HG02571 (cell line): ENCODE measurements at regions not wholly inside any gene's neighbourhood (a gene's known extent, or its start where the extent isn't known, plus 50 kb on each side); places are given as distances from the start of the nearest gene placed in this dataset.

ENCODE experiments used
- ATAC-seq: cut with Tn5 transposase; IDR thresholded peaks from one replicate; pipeline ENCODE4 v1.9.1; 2021; ENCODE audit warnings: mild to moderate bottlenecking, moderate library complexity; ENCODE audit not compliant: unreplicated experiment

DNA sequence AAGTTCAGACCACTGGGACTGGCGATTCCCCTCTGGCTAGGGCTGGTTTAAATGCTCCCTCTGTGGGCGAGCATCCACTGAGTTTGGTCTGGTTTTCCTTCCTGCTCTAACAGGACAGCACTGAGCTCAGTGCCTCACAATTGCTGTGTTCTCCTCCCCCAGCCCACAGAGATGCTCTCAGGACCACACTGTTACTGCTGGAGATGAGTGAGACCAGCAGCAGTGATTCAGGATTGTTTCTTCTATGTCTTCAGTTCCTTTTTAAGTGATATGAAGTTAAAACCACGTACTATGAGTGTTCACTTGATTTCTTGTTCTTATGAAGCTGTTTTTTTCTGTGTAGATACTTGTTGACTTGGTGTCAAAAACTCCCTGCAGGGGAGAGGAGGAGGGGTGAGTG is 180.4 kb upstream of the COL8A1 start:
- no peak for ATAC-seq

DNA sequence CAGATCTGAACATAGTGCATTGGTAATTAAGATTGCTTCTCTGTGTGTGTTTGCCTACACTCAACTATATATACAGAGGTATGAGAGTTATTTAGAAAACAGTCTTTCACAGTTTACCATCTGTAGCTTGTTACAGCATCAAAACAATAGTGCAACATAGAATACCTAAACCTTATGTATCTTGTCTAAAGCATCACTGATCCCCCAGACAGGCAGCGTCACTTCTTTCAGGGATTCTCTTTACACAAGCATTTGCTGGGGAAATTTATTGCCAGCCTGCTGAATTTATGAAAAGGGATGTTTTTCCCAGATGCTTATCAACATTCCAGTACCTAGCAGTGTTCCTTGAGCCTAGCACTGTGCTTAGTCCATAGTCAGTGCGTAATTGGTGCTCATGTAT is 195.8 kb upstream of the COL8A1 start:
- no peak for ATAC-seq

DNA sequence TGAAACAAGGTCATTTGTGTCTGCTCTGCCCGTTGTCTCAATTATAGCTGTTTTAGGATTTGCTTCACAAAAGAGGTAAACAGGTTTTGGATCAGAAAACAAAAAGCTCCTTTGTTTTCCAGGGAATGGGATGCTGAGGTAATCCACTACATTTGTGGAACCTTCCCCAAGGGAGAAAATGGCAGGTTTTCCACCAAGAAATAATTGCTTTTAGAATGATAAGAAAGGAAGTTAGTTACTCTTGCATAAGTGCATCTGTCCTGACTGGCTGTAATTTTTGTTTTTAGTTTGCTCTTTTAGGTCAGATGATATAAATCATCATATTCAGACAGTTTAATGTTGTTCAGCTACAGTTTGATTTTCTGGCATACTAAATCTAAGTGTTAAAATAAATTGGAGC is 198.5 kb upstream of the COL8A1 start:
- no peak for ATAC-seq

DNA sequence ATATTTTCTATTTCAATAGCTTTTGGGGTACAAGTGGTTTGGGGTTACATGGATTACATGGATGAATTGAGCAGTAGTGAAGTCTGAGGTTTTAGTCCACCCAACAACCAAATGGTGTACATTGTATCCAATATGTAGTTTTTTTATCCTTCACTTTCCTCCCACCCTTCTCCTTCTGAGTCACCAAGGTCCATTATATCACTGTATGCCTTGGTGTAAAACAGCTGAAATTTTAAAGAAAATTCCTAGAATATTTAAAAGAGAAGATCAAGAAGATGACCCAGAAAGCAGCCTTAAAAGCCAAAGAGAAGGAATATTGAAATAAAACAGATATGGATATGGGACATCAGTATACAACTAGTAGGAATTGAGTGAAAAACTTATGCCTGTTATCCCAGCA is 204.2 kb upstream of the COL8A1 start:
- ATAC-seq = no peak

DNA sequence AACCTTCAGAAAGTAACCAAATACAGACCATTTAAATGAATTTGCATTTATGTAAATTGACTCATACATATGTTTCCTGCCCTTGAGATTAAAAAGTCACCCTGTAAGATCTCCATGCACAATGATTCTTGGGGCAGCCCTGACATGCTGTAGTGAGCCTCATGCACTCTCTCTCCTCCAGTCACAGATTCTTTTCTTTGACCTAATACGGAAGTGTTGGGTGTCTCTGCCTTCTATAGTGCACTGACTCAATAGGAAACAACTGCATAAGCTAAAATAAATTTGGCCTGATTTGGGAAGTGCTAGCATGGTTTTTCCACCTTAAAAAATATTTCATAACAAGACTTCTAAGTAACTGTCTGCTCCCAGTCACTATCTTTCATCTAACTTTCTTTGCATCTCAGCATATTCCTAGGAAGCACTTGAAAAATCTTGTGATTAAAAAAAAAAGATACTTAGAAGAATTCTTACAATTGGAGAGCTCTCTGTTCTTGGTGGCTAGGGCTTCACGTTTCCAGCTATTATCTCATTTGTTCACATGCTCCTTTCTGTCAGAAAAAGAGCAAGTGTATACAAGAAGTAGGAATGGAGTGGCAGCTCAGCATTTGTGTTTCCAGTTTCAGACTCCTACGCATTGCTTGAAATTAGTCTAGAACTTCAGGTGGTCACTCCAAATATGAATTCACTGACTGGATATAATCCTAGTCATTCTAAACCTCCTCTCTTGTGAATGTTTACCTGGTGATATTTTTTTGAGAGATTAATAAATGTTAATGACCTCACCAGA is 207.9 kb upstream of the COL8A1 start:
- ATAC-seq = peak; percentile 87

DNA sequence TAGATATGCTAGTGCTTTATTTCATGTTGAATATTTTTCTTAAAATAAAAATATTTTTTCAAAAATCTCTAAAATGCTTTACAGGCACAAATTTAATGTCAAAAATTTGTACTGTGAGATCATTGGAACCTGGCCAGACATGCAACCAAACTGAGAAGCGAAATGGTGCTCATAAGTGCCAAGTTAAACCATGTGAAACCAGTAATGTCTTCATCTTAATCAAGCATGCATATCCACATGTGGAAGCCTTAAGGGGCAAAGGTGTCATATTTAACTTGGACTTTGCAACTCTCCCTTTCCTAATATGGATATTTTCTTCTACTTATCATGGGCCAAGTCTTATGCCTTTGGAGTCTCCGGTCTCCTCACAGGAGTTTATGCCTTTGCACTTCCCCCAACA is 208.9 kb upstream of the COL8A1 start:
- no peak for ATAC-seq

DNA sequence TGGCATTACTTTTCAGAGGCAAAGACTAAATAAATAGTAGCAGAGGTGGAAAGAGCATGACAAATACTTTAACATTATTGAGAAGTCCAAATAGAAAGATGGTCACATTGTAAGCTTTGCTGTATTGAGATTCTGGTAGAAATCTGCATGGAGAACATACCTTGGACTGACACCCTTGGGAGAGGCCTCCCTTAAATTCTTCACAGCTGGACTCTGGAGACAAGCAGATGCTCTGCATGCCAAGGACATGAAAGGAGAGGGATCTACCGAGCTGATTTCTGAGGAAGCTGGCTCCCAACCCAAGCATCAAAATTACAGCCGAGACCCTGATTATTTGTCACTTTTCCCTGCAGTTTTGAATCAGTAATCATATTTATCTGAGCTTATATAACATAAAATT is 212.5 kb upstream of the COL8A1 start:
- ATAC-seq = no peak

DNA sequence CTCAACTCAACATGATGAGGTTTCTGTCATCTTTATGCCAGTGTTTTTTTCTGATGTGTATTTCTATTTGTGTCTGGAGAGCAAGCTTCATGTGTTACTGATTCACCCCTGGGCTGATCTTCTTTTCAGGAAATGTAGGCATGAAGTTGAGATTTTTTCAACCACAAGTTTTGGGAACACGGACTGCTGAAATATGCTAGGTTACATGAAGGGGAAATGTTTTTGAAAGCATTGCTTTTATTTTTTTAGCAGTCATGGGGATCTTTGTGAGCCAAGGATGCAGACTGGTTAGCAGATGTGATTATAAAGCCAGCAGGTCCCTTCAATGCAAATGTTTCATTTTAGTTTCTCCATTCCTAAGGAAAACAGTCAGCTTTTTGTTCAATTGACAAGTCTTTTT is 219.3 kb upstream of the COL8A1 start:
- peak; percentile 25 for ATAC-seq

DNA sequence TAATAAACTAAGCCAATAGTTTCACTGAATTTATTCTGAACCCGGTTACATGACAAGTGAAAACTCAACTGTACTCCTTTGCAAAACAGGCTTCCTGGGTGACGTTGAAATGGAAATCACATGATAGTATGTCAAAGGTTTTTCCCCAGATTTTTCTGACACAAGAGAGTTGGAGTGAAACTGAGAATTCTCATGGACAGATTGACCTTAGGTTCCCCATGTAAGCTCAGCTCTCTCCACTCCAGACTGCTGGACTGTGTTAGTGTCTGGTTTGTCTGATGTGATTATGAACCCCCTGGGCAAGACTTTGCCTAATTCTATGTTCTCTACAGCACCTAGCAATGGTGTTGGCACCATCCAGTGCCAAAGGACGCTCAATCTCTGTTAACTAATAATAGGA is 219.7 kb upstream of the COL8A1 start:
- peak; percentile 79 for ATAC-seq

DNA sequence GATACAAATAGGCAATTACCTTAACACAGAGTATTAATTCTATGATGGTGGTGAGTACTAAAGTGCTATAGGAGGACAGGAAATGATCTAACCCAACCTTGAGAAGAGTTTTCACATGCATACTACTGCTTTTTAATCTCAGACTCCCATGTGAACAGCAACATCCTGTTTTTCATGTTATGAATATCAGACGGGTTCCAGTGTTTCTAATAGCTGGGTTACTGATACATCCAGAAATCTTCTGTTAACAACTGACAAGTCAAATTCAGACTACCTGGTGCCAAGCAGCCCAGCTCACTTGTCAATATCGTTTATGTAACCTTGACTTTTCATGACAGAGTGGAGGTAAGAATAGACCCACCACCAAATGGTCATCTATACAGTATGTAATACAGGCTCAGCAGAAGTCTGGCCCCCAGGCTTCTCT is 220.2 kb upstream of the COL8A1 start:
- ATAC-seq = peak; percentile 49

DNA sequence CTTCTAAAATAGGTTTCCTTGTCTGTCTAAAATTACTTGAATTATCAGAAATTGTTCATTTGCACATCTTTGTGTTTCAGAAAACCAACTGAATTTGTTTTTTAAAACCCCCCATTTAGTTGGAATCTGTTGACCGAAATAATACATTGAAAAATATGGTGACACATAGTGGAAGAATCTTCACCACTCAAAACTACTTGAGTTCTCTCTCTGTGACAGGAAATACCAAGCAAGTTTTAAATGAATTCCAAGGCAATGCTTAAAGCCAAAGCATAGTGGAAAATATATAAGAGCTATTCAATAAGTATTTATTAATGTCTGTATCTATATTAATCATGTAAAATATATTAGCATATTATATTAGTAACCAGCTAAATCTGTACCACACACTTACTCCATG is 224.9 kb upstream of the COL8A1 start:
- no peak for ATAC-seq

DNA sequence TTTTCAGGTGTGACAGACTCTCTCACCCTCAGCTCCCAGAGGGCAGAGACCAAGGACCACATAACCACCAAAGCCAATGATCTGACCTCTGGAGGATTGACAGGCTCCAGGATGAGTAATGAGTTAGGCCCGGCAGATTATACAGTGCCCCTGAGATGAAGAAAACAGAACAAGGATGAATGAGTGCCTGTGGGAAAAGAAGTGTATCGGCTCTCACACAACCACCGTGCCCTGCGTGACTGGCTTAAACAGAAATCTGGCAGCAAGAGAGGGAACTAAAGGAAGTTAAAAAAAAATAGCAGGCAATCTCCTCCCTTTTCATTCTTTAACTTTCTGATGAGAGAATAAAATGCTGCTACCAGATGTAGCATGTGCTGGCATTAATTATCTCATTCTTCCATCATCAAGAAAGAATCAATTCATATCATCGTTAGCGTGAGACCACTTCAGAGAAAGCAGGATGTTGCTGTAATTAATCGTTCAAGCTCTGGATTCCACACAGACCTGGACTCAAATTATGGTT is 227.5 kb upstream of the COL8A1 start:
- ATAC-seq = no peak

DNA sequence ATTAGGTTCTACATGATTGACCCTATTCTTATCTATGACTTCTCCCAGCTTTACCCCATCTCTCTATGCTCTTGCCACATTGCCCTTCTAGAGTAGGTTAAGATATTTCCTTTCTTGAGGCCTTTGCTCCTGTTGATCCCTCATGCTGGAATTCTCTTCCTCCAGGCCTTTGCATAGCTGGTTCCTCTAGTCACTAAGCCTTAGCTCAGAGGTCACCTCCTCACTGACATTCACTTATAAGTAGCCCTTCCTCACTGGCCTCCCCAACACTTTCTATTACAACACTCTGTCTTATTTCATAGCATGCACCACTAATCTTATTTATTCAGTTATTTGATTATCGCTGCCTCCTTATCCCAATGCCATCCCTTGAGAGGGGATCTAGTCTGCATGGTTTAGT is 228.4 kb upstream of the COL8A1 start:
- ATAC-seq = no peak

DNA sequence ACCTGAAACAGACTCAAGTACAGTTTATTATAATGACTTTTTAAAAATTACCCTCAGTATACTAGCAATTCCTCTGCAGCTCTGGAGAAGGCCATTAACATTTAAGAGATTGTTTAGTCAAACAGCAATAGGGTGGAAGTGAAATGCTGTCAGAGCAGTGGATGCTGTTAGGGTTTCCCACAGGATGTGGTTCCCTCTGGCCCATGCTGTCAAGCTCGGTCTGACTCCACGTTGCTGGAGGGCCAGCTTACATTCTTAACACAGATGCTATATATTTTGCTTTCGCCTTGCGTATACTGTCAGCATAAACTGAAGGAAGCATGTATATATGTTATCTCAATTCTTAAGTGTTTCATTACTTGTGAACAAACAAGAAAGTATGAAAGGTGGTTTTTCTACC is 231.1 kb upstream of the COL8A1 start:
- ATAC-seq = no peak

DNA sequence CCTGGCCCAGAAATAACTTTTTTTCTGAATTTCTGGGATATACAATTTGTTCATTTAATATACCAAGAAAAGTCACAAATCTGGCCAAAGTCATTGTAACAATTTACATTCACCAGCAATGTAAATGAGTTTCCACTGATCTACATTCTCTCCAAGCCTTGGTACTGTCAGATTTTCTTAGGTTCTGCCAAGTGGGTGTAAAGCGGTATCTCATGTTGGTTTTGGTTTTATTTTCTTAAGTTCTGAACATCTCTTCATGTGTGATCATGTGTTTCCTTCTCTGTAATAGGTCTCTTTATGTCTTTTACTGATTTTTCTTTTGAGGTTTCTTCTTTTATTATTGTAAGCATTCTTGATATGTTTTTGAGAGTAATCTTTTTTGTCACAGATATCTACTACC is 235.6 kb upstream of the COL8A1 start:
- ATAC-seq = no peak

DNA sequence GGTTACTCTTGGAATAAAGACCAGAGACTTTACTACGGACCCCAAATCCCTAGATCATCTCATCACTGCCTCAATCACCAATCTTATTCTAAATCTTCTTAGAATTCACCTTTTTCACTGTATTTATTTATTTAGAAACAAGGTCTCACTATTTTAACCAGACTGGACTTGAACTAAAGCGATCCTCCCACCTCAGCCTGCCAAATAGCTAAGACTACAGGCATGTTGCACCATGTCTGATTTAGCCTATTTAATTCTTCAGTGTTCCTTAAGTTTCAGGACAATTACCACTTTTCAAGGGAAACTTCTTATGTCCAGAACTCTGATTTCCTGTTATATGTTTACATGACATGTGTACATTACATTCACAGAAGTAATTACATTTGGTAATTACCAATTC is 238.0 kb upstream of the COL8A1 start:
- ATAC-seq = no peak

DNA sequence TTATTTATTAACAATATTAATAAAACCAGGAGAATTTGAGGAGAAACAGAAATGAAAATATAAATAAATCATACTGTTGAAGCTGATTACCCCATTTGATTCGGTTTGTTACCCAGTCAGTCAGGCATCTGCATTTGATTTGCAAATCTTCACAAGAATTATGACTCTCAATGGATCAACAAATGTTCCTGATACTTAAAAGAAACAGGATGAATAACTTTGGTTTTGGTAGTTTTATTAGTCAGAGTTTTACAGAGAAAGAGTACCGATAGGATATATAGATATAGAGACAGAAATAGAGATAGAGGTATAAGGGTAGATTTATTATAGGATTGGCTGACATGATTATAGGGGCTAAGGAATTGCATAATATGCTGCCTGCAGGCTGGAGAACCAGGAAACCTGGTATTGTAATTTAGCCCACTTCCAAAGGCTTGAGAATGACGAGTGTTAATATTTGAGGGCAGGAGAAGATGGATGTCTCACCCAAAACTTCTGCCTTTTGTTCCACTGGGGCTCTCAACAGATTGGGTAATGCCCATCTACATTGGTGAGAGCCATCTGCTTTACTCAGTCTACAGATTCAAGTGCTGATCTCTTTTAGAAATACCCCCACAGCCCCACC is 241.6 kb upstream of the COL8A1 start:
- no peak for ATAC-seq

DNA sequence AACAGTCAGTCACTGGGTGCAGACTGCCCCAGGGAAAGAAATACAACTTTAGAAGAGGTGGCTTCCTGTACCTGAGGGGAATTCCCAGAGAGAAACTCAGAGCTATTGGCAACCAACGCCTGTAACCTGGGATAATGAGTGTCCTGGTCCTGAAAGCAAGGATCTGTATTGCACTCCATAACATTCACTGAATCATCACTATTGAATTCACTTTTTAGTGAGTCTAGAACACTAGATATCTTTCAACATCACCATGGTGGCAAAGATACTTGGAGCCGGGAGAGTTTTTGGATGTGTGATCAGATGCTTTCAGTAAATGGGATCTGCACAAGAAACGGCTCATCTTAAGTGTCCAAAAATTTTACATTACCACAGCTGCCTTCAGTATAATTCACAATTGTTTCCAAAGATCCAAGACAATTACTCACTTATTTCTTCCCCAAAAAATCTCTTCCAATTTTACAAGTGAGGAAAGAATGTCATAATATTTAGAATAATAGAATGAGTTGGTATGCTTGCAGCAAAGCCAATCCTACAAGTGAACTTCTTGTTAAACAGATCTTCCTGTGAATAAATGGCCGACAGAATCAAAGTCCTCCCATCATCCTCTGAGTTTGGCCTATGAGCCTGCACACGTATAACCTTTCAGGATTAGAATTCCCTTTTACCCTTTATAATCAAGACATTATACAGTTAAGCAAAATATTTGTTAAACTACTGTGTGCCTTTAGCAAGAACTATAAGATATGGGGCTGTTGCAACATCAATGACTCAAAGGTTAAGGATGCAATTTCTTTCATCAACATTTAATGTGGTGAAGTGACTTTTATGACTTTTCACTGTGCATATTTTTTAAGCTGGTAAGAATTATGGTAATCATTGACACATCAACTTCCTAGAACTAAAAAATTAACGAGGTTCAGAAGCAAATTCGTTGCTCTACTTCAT is 243.3 kb upstream of the COL8A1 start:
- ATAC-seq = no peak

DNA sequence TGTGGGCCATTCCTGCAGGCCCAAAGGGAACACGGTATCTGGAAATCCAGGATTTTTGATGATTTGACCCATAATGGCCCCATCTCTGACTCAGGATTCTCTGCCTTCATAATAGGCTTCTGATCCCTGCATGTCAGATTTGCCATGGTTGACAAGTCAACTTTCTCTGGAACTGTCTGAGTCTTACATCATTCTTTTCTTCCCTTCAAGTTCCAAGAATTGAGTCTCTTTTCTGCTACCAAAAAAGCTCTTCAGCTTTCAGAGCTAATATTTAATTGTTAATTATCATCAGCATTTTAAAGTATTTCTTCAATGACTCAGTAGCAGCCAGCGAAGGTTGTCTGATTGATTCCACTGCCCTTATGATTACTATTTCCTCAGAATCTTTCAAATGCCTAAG is 244.4 kb upstream of the COL8A1 start:
- no peak for ATAC-seq

DNA sequence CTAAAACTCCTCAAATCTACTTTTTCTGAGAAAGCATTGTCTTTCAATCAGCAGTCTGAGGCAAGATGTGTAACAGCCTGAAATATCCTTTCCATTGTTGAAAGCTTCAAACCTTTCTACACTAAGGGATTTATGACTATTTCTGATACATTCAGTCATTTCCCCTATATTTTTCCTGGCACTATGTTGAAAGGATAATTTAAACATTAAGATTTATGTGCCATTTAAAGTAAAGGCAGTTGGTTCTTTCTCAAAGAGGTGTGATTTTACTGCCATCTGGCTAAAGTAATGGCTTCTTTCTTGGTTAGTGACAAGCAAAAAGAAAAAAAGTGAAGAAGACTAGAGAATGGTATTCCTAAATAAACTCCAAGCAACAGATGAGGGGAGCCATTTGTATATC is 249.6 kb upstream of the COL8A1 start:
- ATAC-seq = no peak

DNA sequence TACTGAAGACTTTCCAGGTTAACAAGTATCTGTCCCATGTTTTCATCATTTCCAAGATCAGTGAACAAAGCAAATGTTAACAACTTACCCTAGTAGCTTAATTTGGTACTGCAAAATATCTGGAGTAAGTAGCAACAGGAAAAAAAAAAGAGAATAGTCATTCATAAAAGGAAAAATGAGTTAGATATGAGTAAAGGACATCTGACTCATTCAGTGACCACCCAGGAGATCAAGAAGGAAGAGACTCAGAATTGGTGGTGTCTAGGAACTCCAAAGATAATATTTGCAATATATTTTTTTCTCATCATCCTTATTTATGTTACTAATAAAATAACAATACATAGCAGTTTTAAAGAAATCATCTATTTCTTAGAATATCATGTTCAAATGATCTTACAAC is 253.8 kb upstream of the COL8A1 start:
- ATAC-seq = no peak
